ENCODE measurements at regions not wholly inside any gene's neighbourhood (a gene's known extent, or its start where the extent isn't known, plus 50 kb on each side); places are given as distances from the start of the nearest gene placed in this dataset.

GRCh38 chr22:44618400-44618799, 83.6 kb upstream of the PRR5 start:
- 62 to 66% methylated on average over 8 to 17 of the region's 17 CpGs for WGBS, 2 donors
- no peaks in the 10 kb centered on the region for H3K4me1 ChIP-seq
- no peak overlapping the region for H3K27ac ChIP-seq
- no peaks in the 10 kb centered on the region for H3K36me3 ChIP-seq (ENCODE audit: low read depth, missing control alignments)
- intact Hi-C loops (cut with DNase I; ENCODE audit: low total_unique reads): no loop called here
- TF ChIP-seq POLR2A (IDR thresholded peaks at IDR 0.05) (no peak), CTCF (IDR thresholded peaks at IDR 0.05) (no peak)
- no peak for DNase-seq
- H3K27me3 ChIP-seq: no peaks in the 10 kb centered on the region
- H3K9me3 ChIP-seq: no peaks in the 10 kb centered on the region
- no peak overlapping the region for H3K4me3 ChIP-seq

- TF ChIP-seq POLR2A (IDR thresholded peaks at IDR 0.05): no peak
- no peak for TF ChIP-seq CTCF (IDR thresholded peaks at IDR 0.05)
- Histone ChIP-seq H3K4me1 (no peaks in the 10 kb centered on the region), H3K27ac (no peak overlapping the region), H3K9me3 (no peaks in the 10 kb centered on the region), H3K4me3 (no peak overlapping the region), H3K36me3 (ENCODE audit: low read depth, missing control alignments) (no peaks in the 10 kb centered on the region), H3K27me3 (no peaks in the 10 kb centered on the region)
- DNase-seq: no peak
- intact Hi-C loops (cut with DNase I; ENCODE audit: low total_unique reads): no loop called here
- 87 to 93% methylated on average over 4 of the region's 4 CpGs for WGBS, 2 donors
These were observed 84.2 kb upstream of the PRR5 start for GRCh38 chr22:44617828-44618227.

GRCh38 chr22:44616882-44617655, 84.9 kb upstream of the PRR5 start:
- no peaks in the 10 kb centered on the region for H3K27me3 ChIP-seq
- DNase-seq: no peak
- H3K9me3 ChIP-seq: no peaks in the 10 kb centered on the region
- no peak overlapping the region for H3K4me3 ChIP-seq
- 72 to 75% methylated on average over 15 to 19 of the region's 19 CpGs for WGBS, 2 donors
- intact Hi-C loops (cut with DNase I; ENCODE audit: low total_unique reads): no loop called here
- H3K27ac ChIP-seq: no peak overlapping the region
- H3K36me3 ChIP-seq (ENCODE audit: low read depth, missing control alignments): no peaks in the 10 kb centered on the region
- no peak for TF ChIP-seq POLR2A (IDR thresholded peaks at IDR 0.05)
- H3K4me1 ChIP-seq: no peaks in the 10 kb centered on the region

GRCh38 chr22:44616461-44616860, 85.5 kb upstream of the PRR5 start:
- 71 to 93% methylated on average over 7 to 9 of the region's 9 CpGs for WGBS, 2 donors
- no peak for TF ChIP-seq CTCF (IDR thresholded peaks at IDR 0.05)
- no peak for TF ChIP-seq POLR2A (IDR thresholded peaks at IDR 0.05)
- DNase-seq: no peak
- intact Hi-C loops (cut with DNase I; ENCODE audit: low total_unique reads): no loop called here
- no peak overlapping the region for H3K27ac ChIP-seq
- no peaks in the 10 kb centered on the region for H3K36me3 ChIP-seq (ENCODE audit: low read depth, missing control alignments)
- no peaks in the 10 kb centered on the region for H3K4me1 ChIP-seq
- H3K4me3 ChIP-seq: no peak overlapping the region
- no peaks in the 10 kb centered on the region for H3K27me3 ChIP-seq
- H3K9me3 ChIP-seq: no peaks in the 10 kb centered on the region

- H3K4me3 ChIP-seq: no peak overlapping the region
- intact Hi-C loops (cut with DNase I; ENCODE audit: low total_unique reads): no loop called here
- no peaks in the 10 kb centered on the region for H3K27me3 ChIP-seq
- H3K36me3 ChIP-seq (ENCODE audit: low read depth, missing control alignments): no peaks in the 10 kb centered on the region
- H3K4me1 ChIP-seq: no peaks in the 10 kb centered on the region
- H3K27ac ChIP-seq: no peak overlapping the region
- no peak for DNase-seq
- H3K9me3 ChIP-seq: no peaks in the 10 kb centered on the region
- 81 to 94% methylated on average over 5 to 8 of the region's 8 CpGs for WGBS, 2 donors
- TF ChIP-seq POLR2A (IDR thresholded peaks at IDR 0.05) (no peak), CTCF (IDR thresholded peaks at IDR 0.05) (no peak)
These were observed 86.3 kb upstream of the PRR5 start for GRCh38 chr22:44615602-44616180.

Data from testis (tissue), 2 donors.